Liver (tissue), 8 donors: ENCODE measurements at regions not wholly inside any gene's neighbourhood (a gene's known extent, or its start where the extent isn't known, plus 50 kb on each side); places are given as distances from the start of the nearest gene placed in this dataset.

Experiments
- DNase-seq: peaks from one replicate; pipeline ENCODE4 v3.0.0-alpha.2; 2017; ENCODE audit warnings: low spot score
- H3K27ac ChIP-seq, 2 donors: one replicate each; pipeline ENCODE4 v1.7.0; 2013; ENCODE audit warnings: inconsistent platforms in 2 of 2, low read length in 2 of 2, control low read depth in 1 of 2, low read depth in 1 of 2, mild to moderate bottlenecking in 1 of 2
- H3K27me3 ChIP-seq, 4 donors: one replicate each; pipeline versions ENCODE4 v1.6.1 to v1.7.0; 2013; ENCODE audit warnings: low read length in 3 of 4, inconsistent platforms in 1 of 4, mild to moderate bottlenecking in 1 of 4, moderate library complexity in 1 of 4; ENCODE audit not compliant: control insufficient read depth in 4 of 4, insufficient read depth in 4 of 4
- H3K36me3 ChIP-seq, 4 donors: one replicate each; pipeline versions ENCODE4 v1.6.1 to v1.7.0; 2013; ENCODE audit warnings: low read length in 3 of 4, mild to moderate bottlenecking in 3 of 4, low read depth in 1 of 4, moderate library complexity in 1 of 4; ENCODE audit not compliant: control insufficient read depth in 4 of 4, insufficient read depth in 3 of 4
- H3K4me1 ChIP-seq, 4 donors: one replicate each; pipeline versions ENCODE4 v1.6.1 to v1.7.0; 2013; ENCODE audit warnings: low read length in 3 of 4, mild to moderate bottlenecking in 3 of 4, moderate library complexity in 1 of 4; ENCODE audit not compliant: control insufficient read depth in 4 of 4, insufficient read depth in 4 of 4
- H3K4me3 ChIP-seq, 3 donors: one replicate each; pipeline versions ENCODE4 v1.6.1 to v1.7.0; 2013; ENCODE audit warnings: low read length in 3 of 3, control low read depth in 1 of 3, low read depth in 1 of 3, mild to moderate bottlenecking in 1 of 3
- H3K9ac ChIP-seq, 2 donors: one replicate each; pipeline ENCODE4 v1.7.0; 2013; ENCODE audit warnings: low read length in 2 of 2, mild to moderate bottlenecking in 2 of 2, moderate library complexity in 2 of 2, control low read depth in 1 of 2, low read depth in 1 of 2
- H3K9me3 ChIP-seq, 4 donors: one replicate each; pipeline versions ENCODE4 v1.6.1 to v1.7.0; 2013; ENCODE audit warnings: low read length in 3 of 4; ENCODE audit not compliant: control insufficient read depth in 4 of 4
- EGR1 ChIP-seq, 2 donors: IDR thresholded peaks; 2 replicates each; pipeline ENCODE4 v1.6.1; 2016 to 2018; ENCODE audit warnings: antibody characterized with exemption in 2 of 2, low read depth in 2 of 2
- FOXA1 ChIP-seq: IDR thresholded peaks from 2 replicates; pipeline ENCODE4 v1.6.1; 2016; ENCODE audit warnings: antibody characterized with exemption
- FOXA2 ChIP-seq: IDR thresholded peaks from 2 replicates; pipeline ENCODE4 v1.6.1; 2016; ENCODE audit warnings: antibody characterized with exemption
- GABPA ChIP-seq, 2 donors: IDR thresholded peaks in 1 of 2; conservative IDR thresholded peaks in 1 of 2; 2 replicates each; pipeline ENCODE4 v1.6.1; 2016; ENCODE audit warnings: antibody characterized with exemption in 2 of 2, mild to moderate bottlenecking in 1 of 2, moderate library complexity in 1 of 2
- HNF4G ChIP-seq: IDR thresholded peaks from 2 replicates; pipeline ENCODE4 v1.6.1; 2016; ENCODE audit warnings: antibody characterized with exemption
- JUND ChIP-seq, 2 donors: IDR thresholded peaks; 2 replicates each; pipeline ENCODE4 v1.6.1; 2016; ENCODE audit warnings: antibody characterized with exemption in 2 of 2
- NR2F2 ChIP-seq: IDR thresholded peaks from 2 replicates; pipeline ENCODE4 v1.6.1; 2016; ENCODE audit warnings: antibody characterized with exemption
- RAD21 ChIP-seq, 2 donors: IDR thresholded peaks; 2 replicates each; pipeline ENCODE4 v1.6.1; 2016; ENCODE audit warnings: antibody characterized with exemption in 2 of 2, mild to moderate bottlenecking in 2 of 2
- RXRA ChIP-seq, 2 donors: IDR thresholded peaks; 2 replicates each; pipeline ENCODE4 v1.6.1; 2017 to 2018; ENCODE audit warnings: antibody characterized with exemption in 2 of 2, mild to moderate bottlenecking in 1 of 2
- SP1 ChIP-seq: IDR thresholded peaks from 2 replicates; pipeline ENCODE4 v1.6.1; 2018; ENCODE audit warnings: antibody characterized with exemption, mild to moderate bottlenecking
- TAF1 ChIP-seq: conservative IDR thresholded peaks from 2 replicates; pipeline ENCODE4 v1.6.1; 2016; ENCODE audit warnings: antibody characterized with exemption, mild to moderate bottlenecking
- YY1 ChIP-seq: IDR thresholded peaks from 2 replicates; pipeline ENCODE4 v1.6.1; 2016; ENCODE audit warnings: antibody characterized with exemption, mild to moderate bottlenecking
- WGBS: extraction: QIAGEN DNeasy Blood & Tissue Kit; methylation state at CpG from one replicate; pipeline ENCODE4 v1.1.7; 2013; 5-methylcytosine and 5-hydroxymethylcytosine counted together
- TF ChIP-seq, protein P1 (sequence below): IDR thresholded peaks from 2 replicates; pipeline ENCODE4 v1.6.1; 2016; ENCODE audit warnings: antibody characterized with exemption
- TF ChIP-seq, protein P2 (sequence below): IDR thresholded peaks from 2 replicates; pipeline ENCODE4 v1.6.1; 2016; ENCODE audit warnings: antibody characterized with exemption
- TF ChIP-seq, protein P3 (sequence below): fragments of 150-350 bp; IDR thresholded peaks from 2 replicates; pipeline ENCODE4 v1.5.1; 2017; ENCODE audit warnings: improper control_type of control experiment, low read depth, low read length; ENCODE audit not compliant: missing input control
- TF ChIP-seq, protein P4 (sequence below): IDR thresholded peaks from 2 replicates; pipeline ENCODE4 v1.6.1; 2016; ENCODE audit warnings: antibody characterized with exemption, mild to moderate bottlenecking
- TF ChIP-seq, protein P5 (sequence below): IDR thresholded peaks from 2 replicates; pipeline ENCODE4 v1.6.1; 2016; ENCODE audit warnings: antibody characterized with exemption
- donor health status: healthy.
- donor health status: healthy.
- donor health status: healthy.
- donor health status: healthy.
- donor health status: healthy.

DNA sequence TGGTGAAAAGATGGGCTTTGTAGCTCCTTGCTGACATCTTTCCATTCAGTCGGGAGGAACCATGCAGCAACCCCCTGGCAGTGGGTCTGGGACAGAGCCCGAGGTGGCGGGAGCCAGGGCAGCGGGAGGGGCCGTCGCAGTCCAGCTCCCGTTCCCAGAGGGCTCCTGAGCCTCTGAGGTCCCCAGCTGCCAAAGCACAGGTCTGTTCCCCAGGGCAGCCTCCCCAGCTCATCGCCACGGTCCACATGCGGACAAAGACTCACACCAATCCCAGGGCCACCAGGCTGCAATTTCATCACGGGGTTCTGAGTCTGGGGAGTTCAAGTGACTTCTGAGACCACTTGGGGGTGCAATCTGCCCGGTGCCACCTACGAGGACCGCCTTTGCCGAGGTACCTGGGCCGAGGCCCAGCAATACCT, 196.0 kb downstream of the RBFOX3 start:
- no peak for DNase-seq
- H3K36me3 ChIP-seq = no peaks in the 10 kb centered on the region
- no peaks in the 10 kb centered on the region for H3K9me3 ChIP-seq
- H3K4me1 ChIP-seq = no peaks in the 10 kb centered on the region
- WGBS = 55% methylated on average over 16 of the region's 16 CpGs
- peaks cover 0 to 13% (median 3%) of the 10 kb centered on the region in 4 donors for H3K27me3 ChIP-seq
- H3K4me3 ChIP-seq = no peak overlapping the region
- no peak overlapping the region for H3K9ac ChIP-seq
- no peak for TF ChIP-seq FOXA1
- TF ChIP-seq, protein P1, sequence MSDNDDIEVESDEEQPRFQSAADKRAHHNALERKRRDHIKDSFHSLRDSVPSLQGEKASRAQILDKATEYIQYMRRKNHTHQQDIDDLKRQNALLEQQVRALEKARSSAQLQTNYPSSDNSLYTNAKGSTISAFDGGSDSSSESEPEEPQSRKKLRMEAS = no peak
- no peak for TF ChIP-seq RXRA (IDR thresholded peaks at IDR 0.05)
- no peak for TF ChIP-seq JUND (IDR thresholded peaks at IDR 0.05)
- TF ChIP-seq, protein P2, sequence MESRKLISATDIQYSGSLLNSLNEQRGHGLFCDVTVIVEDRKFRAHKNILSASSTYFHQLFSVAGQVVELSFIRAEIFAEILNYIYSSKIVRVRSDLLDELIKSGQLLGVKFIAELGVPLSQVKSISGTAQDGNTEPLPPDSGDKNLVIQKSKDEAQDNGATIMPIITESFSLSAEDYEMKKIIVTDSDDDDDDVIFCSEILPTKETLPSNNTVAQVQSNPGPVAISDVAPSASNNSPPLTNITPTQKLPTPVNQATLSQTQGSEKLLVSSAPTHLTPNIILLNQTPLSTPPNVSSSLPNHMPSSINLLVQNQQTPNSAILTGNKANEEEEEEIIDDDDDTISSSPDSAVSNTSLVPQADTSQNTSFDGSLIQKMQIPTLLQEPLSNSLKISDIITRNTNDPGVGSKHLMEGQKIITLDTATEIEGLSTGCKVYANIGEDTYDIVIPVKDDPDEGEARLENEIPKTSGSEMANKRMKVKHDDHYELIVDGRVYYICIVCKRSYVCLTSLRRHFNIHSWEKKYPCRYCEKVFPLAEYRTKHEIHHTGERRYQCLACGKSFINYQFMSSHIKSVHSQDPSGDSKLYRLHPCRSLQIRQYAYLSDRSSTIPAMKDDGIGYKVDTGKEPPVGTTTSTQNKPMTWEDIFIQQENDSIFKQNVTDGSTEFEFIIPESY = no peak
- TF ChIP-seq FOXA2 = no peak
- TF ChIP-seq RAD21 (IDR thresholded peaks at IDR 0.05) = no peak
- no peak for TF ChIP-seq EGR1 (IDR thresholded peaks at IDR 0.05; ENCODE audit: low read depth in 2 of 2)
- TF ChIP-seq, protein P3, sequence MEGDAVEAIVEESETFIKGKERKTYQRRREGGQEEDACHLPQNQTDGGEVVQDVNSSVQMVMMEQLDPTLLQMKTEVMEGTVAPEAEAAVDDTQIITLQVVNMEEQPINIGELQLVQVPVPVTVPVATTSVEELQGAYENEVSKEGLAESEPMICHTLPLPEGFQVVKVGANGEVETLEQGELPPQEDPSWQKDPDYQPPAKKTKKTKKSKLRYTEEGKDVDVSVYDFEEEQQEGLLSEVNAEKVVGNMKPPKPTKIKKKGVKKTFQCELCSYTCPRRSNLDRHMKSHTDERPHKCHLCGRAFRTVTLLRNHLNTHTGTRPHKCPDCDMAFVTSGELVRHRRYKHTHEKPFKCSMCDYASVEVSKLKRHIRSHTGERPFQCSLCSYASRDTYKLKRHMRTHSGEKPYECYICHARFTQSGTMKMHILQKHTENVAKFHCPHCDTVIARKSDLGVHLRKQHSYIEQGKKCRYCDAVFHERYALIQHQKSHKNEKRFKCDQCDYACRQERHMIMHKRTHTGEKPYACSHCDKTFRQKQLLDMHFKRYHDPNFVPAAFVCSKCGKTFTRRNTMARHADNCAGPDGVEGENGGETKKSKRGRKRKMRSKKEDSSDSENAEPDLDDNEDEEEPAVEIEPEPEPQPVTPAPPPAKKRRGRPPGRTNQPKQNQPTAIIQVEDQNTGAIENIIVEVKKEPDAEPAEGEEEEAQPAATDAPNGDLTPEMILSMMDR = no peak
- no peak for TF ChIP-seq NR2F2
- no peak for TF ChIP-seq YY1
- TF ChIP-seq TAF1 = no peak
- TF ChIP-seq, protein P4, sequence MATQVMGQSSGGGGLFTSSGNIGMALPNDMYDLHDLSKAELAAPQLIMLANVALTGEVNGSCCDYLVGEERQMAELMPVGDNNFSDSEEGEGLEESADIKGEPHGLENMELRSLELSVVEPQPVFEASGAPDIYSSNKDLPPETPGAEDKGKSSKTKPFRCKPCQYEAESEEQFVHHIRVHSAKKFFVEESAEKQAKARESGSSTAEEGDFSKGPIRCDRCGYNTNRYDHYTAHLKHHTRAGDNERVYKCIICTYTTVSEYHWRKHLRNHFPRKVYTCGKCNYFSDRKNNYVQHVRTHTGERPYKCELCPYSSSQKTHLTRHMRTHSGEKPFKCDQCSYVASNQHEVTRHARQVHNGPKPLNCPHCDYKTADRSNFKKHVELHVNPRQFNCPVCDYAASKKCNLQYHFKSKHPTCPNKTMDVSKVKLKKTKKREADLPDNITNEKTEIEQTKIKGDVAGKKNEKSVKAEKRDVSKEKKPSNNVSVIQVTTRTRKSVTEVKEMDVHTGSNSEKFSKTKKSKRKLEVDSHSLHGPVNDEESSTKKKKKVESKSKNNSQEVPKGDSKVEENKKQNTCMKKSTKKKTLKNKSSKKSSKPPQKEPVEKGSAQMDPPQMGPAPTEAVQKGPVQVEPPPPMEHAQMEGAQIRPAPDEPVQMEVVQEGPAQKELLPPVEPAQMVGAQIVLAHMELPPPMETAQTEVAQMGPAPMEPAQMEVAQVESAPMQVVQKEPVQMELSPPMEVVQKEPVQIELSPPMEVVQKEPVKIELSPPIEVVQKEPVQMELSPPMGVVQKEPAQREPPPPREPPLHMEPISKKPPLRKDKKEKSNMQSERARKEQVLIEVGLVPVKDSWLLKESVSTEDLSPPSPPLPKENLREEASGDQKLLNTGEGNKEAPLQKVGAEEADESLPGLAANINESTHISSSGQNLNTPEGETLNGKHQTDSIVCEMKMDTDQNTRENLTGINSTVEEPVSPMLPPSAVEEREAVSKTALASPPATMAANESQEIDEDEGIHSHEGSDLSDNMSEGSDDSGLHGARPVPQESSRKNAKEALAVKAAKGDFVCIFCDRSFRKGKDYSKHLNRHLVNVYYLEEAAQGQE = no peak
- no peak for TF ChIP-seq GABPA (IDR thresholded peaks at IDR 0.05 in 1 of 2, conservative IDR thresholded peaks at IDR 0.05 in 1 of 2)
- no peak overlapping the region for H3K27ac ChIP-seq

DNA sequence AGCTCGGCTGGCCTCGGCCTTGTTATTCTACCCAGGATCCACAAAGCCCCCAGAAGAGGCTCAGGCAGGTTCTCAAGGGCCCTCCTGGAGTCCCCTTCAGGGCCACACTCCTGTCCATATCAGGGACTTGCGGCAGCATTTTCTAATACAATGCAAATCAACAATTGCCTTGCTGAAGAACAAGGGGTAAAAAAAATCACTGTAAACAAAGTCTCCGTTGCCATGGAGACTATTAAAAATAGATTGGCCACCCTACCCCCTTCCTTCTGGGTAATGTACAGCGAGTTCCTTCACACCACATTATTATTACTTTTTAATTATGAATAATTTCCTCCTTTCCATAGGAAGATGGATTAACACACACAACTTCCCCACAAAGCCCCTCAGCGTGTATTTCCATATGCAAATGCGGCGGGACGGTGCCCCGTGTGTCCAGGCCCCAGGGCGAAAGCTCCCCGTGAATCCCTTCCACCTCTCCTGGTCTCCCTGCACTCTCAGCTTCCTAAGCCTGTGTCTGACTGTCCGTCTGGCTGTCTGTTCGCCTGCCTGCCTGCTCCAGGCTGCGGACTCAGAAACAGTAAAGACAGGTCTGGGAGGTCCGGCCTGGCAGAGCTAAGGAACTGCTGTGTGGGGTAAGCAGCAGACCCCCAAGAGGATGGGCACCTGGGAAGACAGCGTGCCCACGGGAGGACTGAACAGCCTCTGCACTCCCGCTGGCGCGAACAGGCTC, 196.6 kb downstream of the RBFOX3 start:
- no peaks in the 10 kb centered on the region for H3K4me1 ChIP-seq
- H3K27ac ChIP-seq = no peak overlapping the region
- DNase-seq = no peak
- WGBS = 55% methylated on average over 21 of the region's 21 CpGs
- no peak overlapping the region for H3K4me3 ChIP-seq
- peaks cover 0 to 13% (median 3%) of the 10 kb centered on the region in 4 donors for H3K27me3 ChIP-seq
- H3K9ac ChIP-seq = no peak overlapping the region
- no peaks in the 10 kb centered on the region for H3K36me3 ChIP-seq
- H3K9me3 ChIP-seq = no peaks in the 10 kb centered on the region
- TF ChIP-seq RXRA (IDR thresholded peaks at IDR 0.05) = no peak
- TF ChIP-seq, protein P2 = no peak
- TF ChIP-seq GABPA (IDR thresholded peaks at IDR 0.05 in 1 of 2, conservative IDR thresholded peaks at IDR 0.05 in 1 of 2) = no peak
- TF ChIP-seq TAF1 = no peak
- TF ChIP-seq, protein P1 = no peak
- TF ChIP-seq FOXA1 = no peak
- TF ChIP-seq EGR1 (IDR thresholded peaks at IDR 0.05; ENCODE audit: low read depth in 2 of 2) = no peak
- no peak for TF ChIP-seq SP1
- TF ChIP-seq, protein P5, sequence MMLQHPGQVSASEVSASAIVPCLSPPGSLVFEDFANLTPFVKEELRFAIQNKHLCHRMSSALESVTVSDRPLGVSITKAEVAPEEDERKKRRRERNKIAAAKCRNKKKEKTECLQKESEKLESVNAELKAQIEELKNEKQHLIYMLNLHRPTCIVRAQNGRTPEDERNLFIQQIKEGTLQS = no peak
- TF ChIP-seq JUND (IDR thresholded peaks at IDR 0.05) = no peak
- TF ChIP-seq HNF4G = no peak
- TF ChIP-seq, protein P4 = no peak
